ENCODE measurements at regions not wholly inside any gene's neighbourhood (a gene's known extent, or its start where the extent isn't known, plus 50 kb on each side); places are given as distances from the start of the nearest gene placed in this dataset.

DNA sequence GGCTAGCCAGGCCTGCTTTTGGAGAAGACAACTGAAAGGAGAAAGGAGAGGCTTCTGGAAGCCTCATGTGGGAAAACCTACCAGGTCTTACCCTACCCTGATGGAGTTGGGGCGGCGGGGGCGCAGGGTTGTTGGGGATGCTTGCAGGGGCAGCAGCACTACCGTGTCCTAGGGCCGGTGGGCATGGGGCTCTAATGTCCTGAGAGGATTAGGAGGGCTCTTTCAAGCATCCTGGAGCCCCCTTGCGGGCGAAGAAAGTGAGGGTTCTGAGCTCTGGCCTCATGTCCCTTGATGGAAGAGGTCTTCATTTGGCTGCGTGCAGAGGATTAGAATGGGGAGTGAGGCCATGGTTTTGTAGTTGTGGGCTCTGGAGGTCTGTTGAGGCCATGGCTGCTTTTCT, 86.9 kb upstream of the PITX1 start:
- TF ChIP-seq POLR2A (IDR thresholded peaks at IDR 0.05) = no peak
- TF ChIP-seq, protein P1, sequence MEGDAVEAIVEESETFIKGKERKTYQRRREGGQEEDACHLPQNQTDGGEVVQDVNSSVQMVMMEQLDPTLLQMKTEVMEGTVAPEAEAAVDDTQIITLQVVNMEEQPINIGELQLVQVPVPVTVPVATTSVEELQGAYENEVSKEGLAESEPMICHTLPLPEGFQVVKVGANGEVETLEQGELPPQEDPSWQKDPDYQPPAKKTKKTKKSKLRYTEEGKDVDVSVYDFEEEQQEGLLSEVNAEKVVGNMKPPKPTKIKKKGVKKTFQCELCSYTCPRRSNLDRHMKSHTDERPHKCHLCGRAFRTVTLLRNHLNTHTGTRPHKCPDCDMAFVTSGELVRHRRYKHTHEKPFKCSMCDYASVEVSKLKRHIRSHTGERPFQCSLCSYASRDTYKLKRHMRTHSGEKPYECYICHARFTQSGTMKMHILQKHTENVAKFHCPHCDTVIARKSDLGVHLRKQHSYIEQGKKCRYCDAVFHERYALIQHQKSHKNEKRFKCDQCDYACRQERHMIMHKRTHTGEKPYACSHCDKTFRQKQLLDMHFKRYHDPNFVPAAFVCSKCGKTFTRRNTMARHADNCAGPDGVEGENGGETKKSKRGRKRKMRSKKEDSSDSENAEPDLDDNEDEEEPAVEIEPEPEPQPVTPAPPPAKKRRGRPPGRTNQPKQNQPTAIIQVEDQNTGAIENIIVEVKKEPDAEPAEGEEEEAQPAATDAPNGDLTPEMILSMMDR (IDR thresholded peaks at IDR 0.05) = no peak
- no peak for TF ChIP-seq EP300 (IDR thresholded peaks at IDR 0.05)
